ENCODE measurements at regions not wholly inside any gene's neighbourhood (a gene's known extent, or its start where the extent isn't known, plus 50 kb on each side); places are given as distances from the start of the nearest gene placed in this dataset.

GRCh38 chr6:22117631-22118030, 179.2 kb downstream of the PRL start:
- intact Hi-C loops (cut with DNase I), result no loop called here
- ATAC-seq, result no peak
- H3K4me1 ChIP-seq, result no peaks in the 10 kb centered on the region
- no peak overlapping the region for H3K27ac ChIP-seq
- TF ChIP-seq POLR2A (IDR thresholded peaks at IDR 0.05), result no peak
- no peak for TF ChIP-seq CTCF (IDR thresholded peaks at IDR 0.05)
- H3K4me3 ChIP-seq, result no peak overlapping the region
- no peak for DNase-seq
- H3K9me3 ChIP-seq, result no peaks in the 10 kb centered on the region
- no peaks in the 10 kb centered on the region for H3K27me3 ChIP-seq
- WGBS, 2 donors, result 22 to 31% methylated on average over 2 of the region's 2 CpGs
- H3K36me3 ChIP-seq (replicated peaks in 1 of 2; ENCODE audit: insufficient read depth in 1 of 2, low read depth in 2 of 2), result no peaks in the 10 kb centered on the region

- Histone ChIP-seq H3K9me3 (no peaks in the 10 kb centered on the region), H3K4me1 (no peaks in the 10 kb centered on the region), H3K36me3 (replicated peaks in 1 of 2; ENCODE audit: insufficient read depth in 1 of 2, low read depth in 2 of 2) (no peaks in the 10 kb centered on the region), H3K27ac (no peak overlapping the region), H3K4me3 (no peak overlapping the region), H3K27me3 (no peaks in the 10 kb centered on the region)
- DNase-seq, result no peak
- TF ChIP-seq POLR2A (IDR thresholded peaks at IDR 0.05) (no peak), CTCF (IDR thresholded peaks at IDR 0.05) (no peak)
- 80 to 86% methylated on average over 1 of the region's 1 CpG for WGBS, 2 donors
- ATAC-seq, result no peak
- intact Hi-C loops (cut with DNase I), result no loop called here
Observed at GRCh38 chr6:22119500-22119899, 177.3 kb downstream of the PRL start.

GRCh38 chr6:22124756-22125155, 172.1 kb downstream of the PRL start:
- no peak for TF ChIP-seq POLR2A (IDR thresholded peaks at IDR 0.05)
- TF ChIP-seq CTCF (IDR thresholded peaks at IDR 0.05), result no peak
- no peak overlapping the region for H3K27ac ChIP-seq

DNA sequence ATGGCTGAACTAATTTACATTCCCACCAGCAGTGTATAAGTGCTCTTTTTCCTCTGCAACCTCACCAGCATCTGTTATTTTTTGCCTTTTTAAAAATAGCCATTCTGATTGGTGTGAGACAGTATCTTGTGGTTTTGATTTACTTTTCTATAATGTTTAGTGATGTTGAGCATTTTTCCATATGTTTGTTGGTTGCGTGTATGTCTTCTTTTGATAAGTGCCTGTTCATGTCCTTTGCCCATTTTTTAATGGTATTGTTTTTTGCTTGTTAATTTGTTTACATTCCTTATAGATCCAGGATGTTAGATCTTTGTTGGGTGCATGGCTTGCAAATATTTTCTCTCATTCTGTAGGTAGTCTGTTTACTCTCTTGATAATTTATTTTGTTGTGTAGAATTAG, 169.9 kb downstream of the PRL start:
- Histone ChIP-seq H3K27ac (no peak overlapping the region), H3K27me3 (no peaks in the 10 kb centered on the region), H3K36me3 (replicated peaks in 1 of 2; ENCODE audit: insufficient read depth in 1 of 2, low read depth in 2 of 2) (no peaks in the 10 kb centered on the region), H3K4me3 (no peak overlapping the region), H3K9me3 (peaks cover 0 to 8% (median 0%) of the 10 kb centered on the region in 3 donors), H3K4me1 (no peaks in the 10 kb centered on the region)
- intact Hi-C loops (cut with DNase I), result no loop called here
- no peak for DNase-seq
- ATAC-seq, result no peak
- TF ChIP-seq CTCF (IDR thresholded peaks at IDR 0.05), result no peak
- WGBS, 2 donors, result 90 to 96% methylated on average over 1 of the region's 1 CpG

More at GRCh38 chr6:22124756-22125155, 172.1 kb downstream of the PRL start:
- no peaks in the 10 kb centered on the region for H3K36me3 ChIP-seq (replicated peaks in 1 of 2; ENCODE audit: insufficient read depth in 1 of 2, low read depth in 2 of 2)
- H3K4me3 ChIP-seq, result no peak overlapping the region
- no peak for ATAC-seq
- peaks cover 0 to 8% (median 0%) of the 10 kb centered on the region in 3 donors for H3K9me3 ChIP-seq
- no peaks in the 10 kb centered on the region for H3K4me1 ChIP-seq
- H3K27me3 ChIP-seq, result no peaks in the 10 kb centered on the region
- 78 to 88% methylated on average over 2 of the region's 2 CpGs for WGBS, 2 donors
- intact Hi-C loops (cut with DNase I), result no loop called here
- DNase-seq, result no peak

DNA sequence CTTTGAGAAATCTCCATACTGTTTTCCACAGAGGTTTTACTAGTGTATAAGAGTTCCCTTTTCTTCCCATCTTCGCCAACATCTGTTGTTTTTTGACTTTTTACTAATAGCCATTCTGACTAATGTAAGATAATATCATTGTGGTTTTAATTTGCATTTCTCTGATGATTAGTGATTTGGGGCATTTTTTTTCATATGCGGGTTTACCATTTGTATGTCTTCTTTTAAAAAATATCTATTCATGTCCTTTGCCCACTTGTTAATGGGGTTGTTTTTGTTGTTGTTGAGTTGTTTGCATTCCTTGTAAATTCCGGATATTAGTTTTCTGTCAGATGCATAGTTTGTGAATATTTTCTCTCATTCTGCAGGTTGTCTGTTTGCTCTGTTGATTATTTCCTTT, 167.1 kb downstream of the PRL start:
- Histone ChIP-seq H3K27ac (no peak overlapping the region), H3K36me3 (replicated peaks in 1 of 2; ENCODE audit: insufficient read depth in 1 of 2, low read depth in 2 of 2) (no peaks in the 10 kb centered on the region), H3K4me1 (no peaks in the 10 kb centered on the region), H3K9me3 (peaks cover 0 to 8% (median 0%) of the 10 kb centered on the region in 3 donors), H3K4me3 (no peak overlapping the region), H3K27me3 (no peaks in the 10 kb centered on the region)
- intact Hi-C loops (cut with DNase I), result no loop called here
- WGBS, 2 donors, result 93 to 96% methylated on average over 3 of the region's 3 CpGs
- TF ChIP-seq CTCF (IDR thresholded peaks at IDR 0.05) (no peak), POLR2A (IDR thresholded peaks at IDR 0.05) (no peak)
- ATAC-seq, result no peak
- DNase-seq, result no peak
